ENCODE measurements at regions not wholly inside any gene's neighbourhood (a gene's known extent, or its start where the extent isn't known, plus 50 kb on each side); places are given as distances from the start of the nearest gene placed in this dataset.

DNA sequence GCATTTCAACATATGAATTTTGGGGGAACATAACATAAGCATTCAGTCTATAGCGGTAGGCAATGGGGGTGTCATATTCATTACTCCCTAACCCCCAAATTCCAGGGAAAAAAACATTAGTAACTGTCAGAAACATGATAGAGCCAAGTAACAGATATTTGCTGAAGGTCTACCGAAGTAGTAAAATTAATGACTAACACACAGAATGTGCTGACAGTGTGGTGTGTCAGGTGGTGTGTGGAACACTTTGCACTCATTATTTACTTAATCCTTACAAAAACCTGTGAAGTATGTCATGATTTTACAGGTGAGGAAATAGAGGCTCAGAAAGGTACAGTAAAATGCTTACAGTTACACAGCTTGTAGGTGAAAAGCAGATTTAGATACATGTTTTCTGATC, 85.4 kb upstream of the RHOBTB1 start:
- WGBS, 2 donors: 97 to 99% methylated on average over 2 of the region's 2 CpGs
- ATAC-seq (ENCODE audit: low FRiP score): no peak

DNA sequence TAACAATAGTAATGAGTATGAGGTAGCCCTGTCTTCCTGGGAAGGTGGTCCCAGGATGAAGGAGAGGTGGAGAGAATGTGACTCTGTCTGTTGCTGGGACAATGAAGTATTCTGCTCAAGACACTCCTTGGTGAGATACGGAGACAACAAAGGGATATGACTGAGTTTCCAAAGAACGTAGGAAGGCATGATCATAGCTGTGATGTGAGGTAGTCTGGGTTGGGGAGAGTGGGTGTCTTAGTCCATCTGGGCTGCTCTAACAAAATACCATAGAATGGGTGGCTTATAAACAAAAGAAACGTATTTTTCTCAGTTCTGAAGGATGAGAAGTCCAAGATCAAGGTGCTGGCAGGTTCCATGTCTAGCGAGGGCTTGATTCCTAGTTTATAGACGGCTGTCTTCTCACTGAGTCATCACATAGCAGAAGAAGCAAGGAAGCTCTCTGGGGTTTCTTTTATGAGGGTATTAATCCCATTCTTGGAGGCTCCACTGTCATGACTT, 84.9 kb upstream of the RHOBTB1 start:
- Histone ChIP-seq H3K27me3 (ENCODE audit: control insufficient read depth in 1 of 2, insufficient read depth in 2 of 2, low read length in 1 of 2) (no peaks in the 10 kb centered on the region), H3K36me3 (ENCODE audit: control insufficient read depth in 1 of 2, insufficient read depth in 2 of 2, low read length in 1 of 2) (no peaks in the 10 kb centered on the region), H3K9me3 (ENCODE audit: control insufficient read depth, low read length) (no peaks in the 10 kb centered on the region), H3K27ac (ENCODE audit: low read depth in 1 of 2, low read length in 2 of 2) (no peak overlapping the region), H3K4me1 (ENCODE audit: control insufficient read depth in 1 of 2, insufficient read depth in 2 of 2, low read length in 2 of 2) (no peaks in the 10 kb centered on the region), H3K4me3 (ENCODE audit: low read length in 2 of 2) (no peak overlapping the region)
- ATAC-seq (ENCODE audit: low FRiP score) (no peak), DNase-seq (no peak)
- intact Hi-C loops (cut with DNase I): no loop called here
- WGBS, 2 donors: 79 to 80% methylated on average over 5 of the region's 5 CpGs

More for the DNA sequence above, 85.4 kb upstream of the RHOBTB1 start:
- Histone ChIP-seq H3K27ac (ENCODE audit: low read depth in 1 of 2, low read length in 2 of 2) (no peak overlapping the region), H3K27me3 (ENCODE audit: control insufficient read depth in 1 of 2, insufficient read depth in 2 of 2, low read length in 1 of 2) (no peaks in the 10 kb centered on the region), H3K9me3 (ENCODE audit: control insufficient read depth, low read length) (no peaks in the 10 kb centered on the region), H3K4me1 (ENCODE audit: control insufficient read depth in 1 of 2, insufficient read depth in 2 of 2, low read length in 2 of 2) (no peaks in the 10 kb centered on the region), H3K36me3 (ENCODE audit: control insufficient read depth in 1 of 2, insufficient read depth in 2 of 2, low read length in 1 of 2) (no peaks in the 10 kb centered on the region), H3K4me3 (ENCODE audit: low read length in 2 of 2) (no peak overlapping the region)
- intact Hi-C loops (cut with DNase I): no loop called here
- DNase-seq: no peak

DNA sequence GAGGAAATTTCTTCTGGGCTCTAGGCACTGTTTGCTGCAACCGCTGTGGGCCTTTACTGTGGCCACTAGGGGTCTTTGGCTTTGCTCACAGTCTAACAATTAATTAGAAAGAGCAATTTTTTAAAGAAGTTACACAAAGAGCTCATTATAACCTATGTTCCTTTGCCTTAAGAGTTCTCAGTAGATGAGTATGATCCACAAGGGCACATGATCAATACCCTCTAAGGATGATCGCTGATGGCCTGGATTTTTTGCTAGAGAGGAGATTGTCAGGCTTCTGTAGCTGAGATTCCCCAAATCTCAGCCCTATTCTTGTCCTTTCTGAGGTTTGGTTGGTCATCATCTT, 80.8 kb upstream of the RHOBTB1 start:
- no peaks in the 10 kb centered on the region for H3K4me1 ChIP-seq (ENCODE audit: control insufficient read depth in 1 of 2, insufficient read depth in 2 of 2, low read length in 2 of 2)
- 51 to 56% methylated on average over 2 of the region's 2 CpGs for WGBS, 2 donors
- H3K36me3 ChIP-seq (ENCODE audit: control insufficient read depth in 1 of 2, insufficient read depth in 2 of 2, low read length in 1 of 2): no peaks in the 10 kb centered on the region
- H3K4me3 ChIP-seq (ENCODE audit: low read length in 2 of 2): no peak overlapping the region
- intact Hi-C loops (cut with DNase I): no loop called here
- no peaks in the 10 kb centered on the region for H3K9me3 ChIP-seq (ENCODE audit: control insufficient read depth, low read length)
- H3K27me3 ChIP-seq (ENCODE audit: control insufficient read depth in 1 of 2, insufficient read depth in 2 of 2, low read length in 1 of 2): no peaks in the 10 kb centered on the region
- DNase-seq: no peak
- H3K27ac ChIP-seq (ENCODE audit: low read depth in 1 of 2, low read length in 2 of 2): no peak overlapping the region
- ATAC-seq (ENCODE audit: low FRiP score): no peak

DNA sequence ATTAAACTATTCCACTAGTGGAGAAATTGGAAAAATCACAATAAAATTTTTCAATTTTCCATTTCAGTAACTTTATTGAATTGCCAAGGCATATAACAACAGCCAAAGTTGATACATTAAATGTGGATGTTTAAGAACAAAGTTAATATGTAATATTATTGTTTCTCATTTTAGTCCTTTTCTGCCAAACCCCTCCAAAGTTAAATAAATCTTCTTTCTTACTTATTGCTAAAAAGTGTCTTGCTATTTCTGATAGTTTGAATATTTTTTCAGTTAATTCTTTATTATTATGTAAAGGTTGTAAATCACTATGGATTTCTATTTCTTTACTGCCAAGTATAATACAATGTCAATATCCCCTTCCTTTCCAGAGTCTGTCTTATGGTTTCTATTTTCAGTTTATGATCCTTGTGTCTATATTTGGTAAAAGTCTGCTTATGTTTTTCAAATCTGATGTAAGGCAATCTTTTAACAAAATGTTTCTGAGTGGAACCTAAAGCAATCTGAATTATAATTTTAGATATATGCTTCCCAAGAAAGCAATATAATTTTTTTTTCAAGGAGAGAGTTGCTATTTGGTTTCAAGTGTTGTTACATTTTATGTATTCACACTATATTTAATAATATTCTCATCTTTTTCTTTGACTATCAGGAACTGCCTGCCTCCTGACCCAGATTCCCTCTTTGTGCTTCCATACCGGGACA, 80.3 kb upstream of the RHOBTB1 start:
- Histone ChIP-seq H3K4me1 (ENCODE audit: control insufficient read depth in 1 of 2, insufficient read depth in 2 of 2, low read length in 2 of 2) (no peaks in the 10 kb centered on the region), H3K27me3 (ENCODE audit: control insufficient read depth in 1 of 2, insufficient read depth in 2 of 2, low read length in 1 of 2) (no peaks in the 10 kb centered on the region), H3K4me3 (ENCODE audit: low read length in 2 of 2) (no peak overlapping the region), H3K27ac (ENCODE audit: low read depth in 1 of 2, low read length in 2 of 2) (no peak overlapping the region), H3K36me3 (ENCODE audit: control insufficient read depth in 1 of 2, insufficient read depth in 2 of 2, low read length in 1 of 2) (no peaks in the 10 kb centered on the region), H3K9me3 (ENCODE audit: control insufficient read depth, low read length) (no peaks in the 10 kb centered on the region)
- 12 to 17% methylated on average over 1 of the region's 1 CpG for WGBS, 2 donors
- ATAC-seq (ENCODE audit: low FRiP score) (no peak), DNase-seq (no peak)
- intact Hi-C loops (cut with DNase I): no loop called here

DNA sequence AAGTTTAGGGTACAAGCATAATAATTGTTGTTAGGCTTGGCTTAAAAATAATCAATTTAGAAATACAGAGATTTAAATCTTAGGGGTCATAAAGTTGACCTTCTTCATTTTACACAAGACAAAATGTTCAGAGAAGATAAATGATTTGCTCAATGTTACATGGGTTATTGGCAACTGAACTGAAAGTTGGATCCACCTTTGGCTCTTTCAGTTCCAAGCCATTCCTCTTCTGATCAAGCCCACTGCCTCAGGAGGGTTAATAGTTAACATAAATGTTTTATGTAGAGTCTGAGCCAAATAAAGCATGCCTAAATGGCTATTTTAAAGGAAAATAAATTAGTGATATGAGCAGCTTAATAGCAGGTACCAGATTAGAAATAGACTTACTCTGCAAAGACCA, 79.1 kb upstream of the RHOBTB1 start:
- Histone ChIP-seq H3K9me3 (ENCODE audit: control insufficient read depth, low read length) (no peaks in the 10 kb centered on the region), H3K4me1 (ENCODE audit: control insufficient read depth in 1 of 2, insufficient read depth in 2 of 2, low read length in 2 of 2) (no peaks in the 10 kb centered on the region), H3K27me3 (ENCODE audit: control insufficient read depth in 1 of 2, insufficient read depth in 2 of 2, low read length in 1 of 2) (no peaks in the 10 kb centered on the region), H3K27ac (ENCODE audit: low read depth in 1 of 2, low read length in 2 of 2) (no peak overlapping the region), H3K36me3 (ENCODE audit: control insufficient read depth in 1 of 2, insufficient read depth in 2 of 2, low read length in 1 of 2) (no peaks in the 10 kb centered on the region), H3K4me3 (ENCODE audit: low read length in 2 of 2) (no peak overlapping the region)
- ATAC-seq (ENCODE audit: low FRiP score) (no peak), DNase-seq (no peak)
- intact Hi-C loops (cut with DNase I): no loop called here

DNA sequence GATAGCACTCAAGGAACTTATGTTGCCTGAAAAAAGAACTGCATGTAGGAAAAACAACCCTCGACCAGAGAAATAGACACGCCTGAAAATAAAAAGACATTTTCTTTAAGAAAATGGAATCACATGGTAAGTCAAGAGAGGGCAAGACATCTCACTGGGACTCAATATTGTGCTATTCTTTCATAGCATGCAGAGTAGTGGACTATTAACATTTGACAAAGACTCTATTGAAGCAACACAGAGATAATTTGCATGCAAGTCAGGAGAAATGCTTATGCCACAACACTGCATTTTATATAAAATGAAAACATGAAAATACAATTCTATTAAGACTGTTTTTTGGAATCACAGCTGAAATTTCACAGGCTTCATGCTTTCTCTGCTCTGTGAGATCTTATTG, 77.9 kb upstream of the RHOBTB1 start:
- H3K4me3 ChIP-seq (ENCODE audit: low read length in 2 of 2): no peak overlapping the region
- DNase-seq: no peak
- no peaks in the 10 kb centered on the region for H3K9me3 ChIP-seq (ENCODE audit: control insufficient read depth, low read length)
- no peaks in the 10 kb centered on the region for H3K4me1 ChIP-seq (ENCODE audit: control insufficient read depth in 1 of 2, insufficient read depth in 2 of 2, low read length in 2 of 2)
- intact Hi-C loops (cut with DNase I): no loop called here
- H3K36me3 ChIP-seq (ENCODE audit: control insufficient read depth in 1 of 2, insufficient read depth in 2 of 2, low read length in 1 of 2): no peaks in the 10 kb centered on the region
- no peaks in the 10 kb centered on the region for H3K27me3 ChIP-seq (ENCODE audit: control insufficient read depth in 1 of 2, insufficient read depth in 2 of 2, low read length in 1 of 2)
- ATAC-seq (ENCODE audit: low FRiP score): no peak
- H3K27ac ChIP-seq (ENCODE audit: low read depth in 1 of 2, low read length in 2 of 2): no peak overlapping the region
- 76 to 82% methylated on average over 2 of the region's 2 CpGs for WGBS, 2 donors

DNA sequence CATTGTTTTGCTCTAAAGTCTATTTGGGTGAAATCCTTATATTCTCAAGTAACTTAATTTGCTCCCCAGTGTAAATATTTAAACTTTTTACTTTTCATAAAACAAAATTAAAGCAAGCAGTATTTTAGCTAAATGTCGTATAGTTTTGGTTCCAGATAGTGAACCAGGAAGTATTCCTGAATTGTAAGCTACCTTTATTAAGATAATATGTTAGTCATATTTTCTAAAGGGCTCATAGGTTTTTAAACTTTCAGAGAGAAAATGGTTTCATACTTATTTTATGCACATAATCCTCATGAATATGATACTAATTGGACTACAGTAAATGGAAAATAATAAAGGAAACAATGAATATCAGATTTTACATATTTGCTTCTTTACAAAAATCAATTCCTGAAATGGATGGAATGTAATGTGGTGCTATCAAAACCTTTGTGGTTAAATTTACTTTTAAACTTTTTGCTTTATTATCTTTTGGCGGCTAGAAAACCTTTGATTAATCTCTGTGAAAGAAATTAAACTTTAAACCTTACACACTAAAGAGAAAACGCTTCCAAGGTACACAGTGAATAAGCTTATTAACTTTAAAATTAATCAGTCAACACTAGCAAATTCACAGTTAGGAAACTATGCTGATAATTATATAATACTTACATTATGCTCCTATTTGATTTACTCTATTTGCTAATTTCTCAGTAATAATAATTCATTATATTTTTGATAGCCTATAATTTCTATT, 76.6 kb upstream of the RHOBTB1 start:
- Histone ChIP-seq H3K27ac (ENCODE audit: low read depth in 1 of 2, low read length in 2 of 2) (no peak overlapping the region), H3K36me3 (ENCODE audit: control insufficient read depth in 1 of 2, insufficient read depth in 2 of 2, low read length in 1 of 2) (no peaks in the 10 kb centered on the region), H3K4me1 (ENCODE audit: control insufficient read depth in 1 of 2, insufficient read depth in 2 of 2, low read length in 2 of 2) (no peaks in the 10 kb centered on the region), H3K27me3 (ENCODE audit: control insufficient read depth in 1 of 2, insufficient read depth in 2 of 2, low read length in 1 of 2) (no peaks in the 10 kb centered on the region), H3K4me3 (ENCODE audit: low read length in 2 of 2) (no peak overlapping the region), H3K9me3 (ENCODE audit: control insufficient read depth, low read length) (no peaks in the 10 kb centered on the region)
- 77 to 90% methylated on average over 3 of the region's 3 CpGs for WGBS, 2 donors
- intact Hi-C loops (cut with DNase I): no loop called here
- no peak for ATAC-seq (ENCODE audit: low FRiP score)
- DNase-seq: no peak

DNA sequence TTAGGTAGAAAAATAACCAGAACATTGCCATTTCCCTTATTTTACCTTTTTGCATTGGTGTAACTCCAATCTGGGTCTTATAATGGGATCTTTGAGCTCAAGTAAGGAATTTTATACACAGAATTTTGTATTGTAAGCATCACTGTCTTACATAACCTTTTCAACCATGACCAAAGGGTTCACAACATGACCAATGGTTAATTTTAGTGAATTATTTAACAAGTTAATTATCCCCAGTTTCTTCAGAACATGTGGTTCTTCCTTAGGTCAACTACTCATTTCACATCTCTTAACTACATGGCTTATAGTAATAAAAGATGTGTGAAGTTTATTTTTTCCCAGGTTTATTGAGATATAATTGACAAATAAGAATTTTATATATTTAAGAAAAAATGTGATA, 74.2 kb upstream of the RHOBTB1 start:
- ATAC-seq (ENCODE audit: low FRiP score) (no peak), DNase-seq (no peak)
- intact Hi-C loops (cut with DNase I): no loop called here
- no peaks in the 10 kb centered on the region for H3K9me3 ChIP-seq (ENCODE audit: control insufficient read depth, low read length)
- no peak overlapping the region for H3K4me3 ChIP-seq (ENCODE audit: low read length in 2 of 2)
- no peaks in the 10 kb centered on the region for H3K36me3 ChIP-seq (ENCODE audit: control insufficient read depth in 1 of 2, insufficient read depth in 2 of 2, low read length in 1 of 2)
- H3K27ac ChIP-seq (ENCODE audit: low read depth in 1 of 2, low read length in 2 of 2): no peak overlapping the region
- H3K27me3 ChIP-seq (ENCODE audit: control insufficient read depth in 1 of 2, insufficient read depth in 2 of 2, low read length in 1 of 2): no peaks in the 10 kb centered on the region
- H3K4me1 ChIP-seq (ENCODE audit: control insufficient read depth in 1 of 2, insufficient read depth in 2 of 2, low read length in 2 of 2): no peaks in the 10 kb centered on the region

DNA sequence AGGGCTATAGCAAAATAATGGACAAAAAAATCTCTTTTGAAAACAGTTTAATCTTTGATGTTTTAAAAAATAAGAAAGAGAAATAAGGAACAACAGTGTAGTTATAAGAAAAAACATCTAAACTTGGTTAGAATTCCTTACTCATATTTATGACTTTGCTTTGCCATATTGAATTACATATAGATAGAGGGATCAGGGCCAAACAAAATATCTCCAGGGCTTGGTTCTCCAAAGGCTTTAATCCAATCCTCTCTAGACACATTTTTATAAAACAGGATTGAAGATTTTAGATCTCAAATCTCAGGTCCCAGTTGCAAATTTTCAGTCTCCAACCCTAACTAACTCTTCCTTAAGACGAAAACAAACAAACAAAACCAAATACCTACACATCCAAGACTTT, 72.6 kb upstream of the RHOBTB1 start:
- intact Hi-C loops (cut with DNase I): no loop called here
- DNase-seq (no peak), ATAC-seq (ENCODE audit: low FRiP score) (no peak)
- H3K9me3 ChIP-seq (ENCODE audit: control insufficient read depth, low read length): no peaks in the 10 kb centered on the region
- no peak overlapping the region for H3K27ac ChIP-seq (ENCODE audit: low read depth in 1 of 2, low read length in 2 of 2)
- H3K4me1 ChIP-seq (ENCODE audit: control insufficient read depth in 1 of 2, insufficient read depth in 2 of 2, low read length in 2 of 2): no peaks in the 10 kb centered on the region
- no peaks in the 10 kb centered on the region for H3K27me3 ChIP-seq (ENCODE audit: control insufficient read depth in 1 of 2, insufficient read depth in 2 of 2, low read length in 1 of 2)
- 96 to 98% methylated on average over 1 of the region's 1 CpG for WGBS, 2 donors
- H3K36me3 ChIP-seq (ENCODE audit: control insufficient read depth in 1 of 2, insufficient read depth in 2 of 2, low read length in 1 of 2): no peaks in the 10 kb centered on the region
- no peak overlapping the region for H3K4me3 ChIP-seq (ENCODE audit: low read length in 2 of 2)
